ENCODE measurements at regions not wholly inside any gene's neighbourhood (a gene's known extent, or its start where the extent isn't known, plus 50 kb on each side); places are given as distances from the start of the nearest gene placed in this dataset.

DNA sequence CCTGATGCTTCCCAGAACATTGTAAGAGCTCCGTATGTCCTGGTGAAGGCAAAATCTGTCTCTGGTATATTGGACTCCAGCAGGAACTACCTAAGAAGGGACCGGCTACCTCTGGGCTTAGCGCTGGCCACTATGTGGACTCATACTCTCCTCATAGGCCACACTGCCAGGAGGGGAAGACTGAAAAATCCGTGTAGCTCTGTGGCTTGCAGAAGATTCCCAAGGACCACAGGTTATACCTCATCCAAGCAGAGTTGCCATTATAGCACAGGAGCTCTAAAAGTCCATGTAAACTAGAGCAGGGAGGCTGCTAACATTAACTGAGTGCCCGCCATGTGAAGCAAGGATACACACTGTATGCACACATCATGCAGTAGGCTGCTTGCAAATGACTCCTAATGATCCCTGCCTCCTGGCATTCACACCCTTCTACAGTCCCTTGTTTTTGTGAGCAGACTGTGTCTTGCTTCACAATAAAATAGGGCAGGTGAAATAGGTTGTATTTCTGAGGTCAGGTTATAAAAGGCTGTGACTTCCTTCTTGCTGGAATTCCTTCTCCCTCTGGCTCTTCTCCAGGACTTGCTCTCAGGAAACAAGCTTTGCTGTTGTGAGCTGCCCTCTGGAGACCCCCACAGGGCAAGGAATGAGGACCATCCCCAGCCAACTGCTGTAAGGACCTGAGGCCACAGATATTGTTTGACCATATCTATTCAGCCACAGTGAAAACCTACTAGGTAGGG, 192.6 kb upstream of the UBL3 start:
- H3K79me2 ChIP-seq (ENCODE audit: control insufficient read depth, insufficient read depth, low read length), result no peaks in the 10 kb centered on the region
- WGBS (ENCODE audit: insufficient coverage, low coverage, missing lambda C conversion rate), result 9% methylated on average over 5 of the region's 5 CpGs
- ATAC-seq, result no peak
- no peak overlapping the region for H3K9ac ChIP-seq (ENCODE audit: insufficient read depth in 1 of 2, low read depth in 2 of 2, low read length in 2 of 2)
- ChIA-PET CTCF (ENCODE audit: low intra/inter-chr PET ratio) (no interaction called here), POLR2A (no interaction called here)
- TF ChIP-seq, protein P1, sequence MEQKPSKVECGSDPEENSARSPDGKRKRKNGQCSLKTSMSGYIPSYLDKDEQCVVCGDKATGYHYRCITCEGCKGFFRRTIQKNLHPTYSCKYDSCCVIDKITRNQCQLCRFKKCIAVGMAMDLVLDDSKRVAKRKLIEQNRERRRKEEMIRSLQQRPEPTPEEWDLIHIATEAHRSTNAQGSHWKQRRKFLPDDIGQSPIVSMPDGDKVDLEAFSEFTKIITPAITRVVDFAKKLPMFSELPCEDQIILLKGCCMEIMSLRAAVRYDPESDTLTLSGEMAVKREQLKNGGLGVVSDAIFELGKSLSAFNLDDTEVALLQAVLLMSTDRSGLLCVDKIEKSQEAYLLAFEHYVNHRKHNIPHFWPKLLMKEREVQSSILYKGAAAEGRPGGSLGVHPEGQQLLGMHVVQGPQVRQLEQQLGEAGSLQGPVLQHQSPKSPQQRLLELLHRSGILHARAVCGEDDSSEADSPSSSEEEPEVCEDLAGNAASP (IDR thresholded peaks at IDR 0.05), result no peak
- TF ChIP-seq RFX5 (IDR thresholded peaks at IDR 0.05; ENCODE audit: low read depth, low read length), result no peak
- TF ChIP-seq PBX2 (CRISPR knock-in tag; IDR thresholded peaks at IDR 0.05; ENCODE audit: low read depth), result no peak
- TF ChIP-seq PBX2 (tag; conservative IDR thresholded peaks at IDR 0.05; ENCODE audit: low read depth), result no peak
- TF ChIP-seq POLR2AphosphoS2 (IDR thresholded peaks at IDR 0.05; ENCODE audit: low read length), result no peak
- TF ChIP-seq ZNF583 (CRISPR knock-in tag; IDR thresholded peaks at IDR 0.05), result no peak
- TF ChIP-seq GMEB1 (CRISPR knock-in tag; IDR thresholded peaks at IDR 0.05), result no peak
- TF ChIP-seq RBM25 (IDR thresholded peaks at IDR 0.05; ENCODE audit: low read depth, low read length, severe bottlenecking), result no peak
- no peak for TF ChIP-seq ARID1B (IDR thresholded peaks at IDR 0.05)
- no peak for TF ChIP-seq ZNF436 (CRISPR knock-in tag; IDR thresholded peaks at IDR 0.05)
- TF ChIP-seq ZNF184 (CRISPR knock-in tag; IDR thresholded peaks at IDR 0.05), result no peak
- TF ChIP-seq KDM1A (IDR thresholded peaks at IDR 0.05), result no peak
- TF ChIP-seq ZZZ3 (IDR thresholded peaks at IDR 0.05), result no peak
- no peak for TF ChIP-seq ZFPM2 (CRISPR knock-in tag; IDR thresholded peaks at IDR 0.05)
- TF ChIP-seq CHD2 (IDR thresholded peaks at IDR 0.05; ENCODE audit: low read depth, low read length), result no peak
- no peak for TF ChIP-seq CBX5 (IDR thresholded peaks at IDR 0.05; ENCODE audit: borderline replicate concordance, low read depth)
- H3K27ac ChIP-seq (ENCODE audit: extremely low read depth, low read depth, low read length), result no peak overlapping the region
- H2AFZ ChIP-seq (ENCODE audit: low read depth, low read length), result no peak overlapping the region
- no peak overlapping the region for H3K4me3 ChIP-seq
- in situ Hi-C loops (cut with MboI) (no loop called here), intact Hi-C loops (cut with micrococcal nuclease) (no loop called here)
- no peaks in the 10 kb centered on the region for H3K9me1 ChIP-seq (ENCODE audit: control insufficient read depth, insufficient read depth, low read length)
- no peaks in the 10 kb centered on the region; a peak in 1 of 5 replicates for H3K27me3 ChIP-seq (ENCODE audit: control insufficient read depth in 2 of 2, insufficient read depth in 2 of 2, low read length in 2 of 2)
- BruUV-seq (replicated peaks), result no TSS peak
- H3K36me3 ChIP-seq (ENCODE audit: control insufficient read depth, insufficient read depth, low read length), result no peaks in the 10 kb centered on the region
- H3K9me3 ChIP-seq (replicated peaks; ENCODE audit: control insufficient read depth, insufficient read depth, low read depth, low read length), result no peaks in the 10 kb centered on the region
- no peaks in the 10 kb centered on the region for H3K4me1 ChIP-seq (replicated peaks in 1 of 2; ENCODE audit: control insufficient read depth in 2 of 2, insufficient read depth in 2 of 2, low read length in 2 of 2)
- FAIRE-seq, result no peak
- no peaks in the 10 kb centered on the region for H4K20me1 ChIP-seq (replicated peaks; ENCODE audit: control insufficient read depth, insufficient read depth, low read length)
- DNase-seq (ENCODE audit: extremely low read depth in 1 of 4, low spot score in 3 of 4), result no peak
- H3K4me2 ChIP-seq (ENCODE audit: insufficient read depth, low read length), result no peak overlapping the region
